HG03060 (cell line): ENCODE measurements at regions not wholly inside any gene's neighbourhood (a gene's known extent, or its start where the extent isn't known, plus 50 kb on each side); places are given as distances from the start of the nearest gene placed in this dataset.

Experiments
- ATAC-seq: cut with Tn5 transposase; IDR thresholded peaks from one replicate; pipeline ENCODE4 v1.9.1; 2021; ENCODE audit warnings: low read depth, moderate number of reproducible peaks; ENCODE audit not compliant: unreplicated experiment

DNA sequence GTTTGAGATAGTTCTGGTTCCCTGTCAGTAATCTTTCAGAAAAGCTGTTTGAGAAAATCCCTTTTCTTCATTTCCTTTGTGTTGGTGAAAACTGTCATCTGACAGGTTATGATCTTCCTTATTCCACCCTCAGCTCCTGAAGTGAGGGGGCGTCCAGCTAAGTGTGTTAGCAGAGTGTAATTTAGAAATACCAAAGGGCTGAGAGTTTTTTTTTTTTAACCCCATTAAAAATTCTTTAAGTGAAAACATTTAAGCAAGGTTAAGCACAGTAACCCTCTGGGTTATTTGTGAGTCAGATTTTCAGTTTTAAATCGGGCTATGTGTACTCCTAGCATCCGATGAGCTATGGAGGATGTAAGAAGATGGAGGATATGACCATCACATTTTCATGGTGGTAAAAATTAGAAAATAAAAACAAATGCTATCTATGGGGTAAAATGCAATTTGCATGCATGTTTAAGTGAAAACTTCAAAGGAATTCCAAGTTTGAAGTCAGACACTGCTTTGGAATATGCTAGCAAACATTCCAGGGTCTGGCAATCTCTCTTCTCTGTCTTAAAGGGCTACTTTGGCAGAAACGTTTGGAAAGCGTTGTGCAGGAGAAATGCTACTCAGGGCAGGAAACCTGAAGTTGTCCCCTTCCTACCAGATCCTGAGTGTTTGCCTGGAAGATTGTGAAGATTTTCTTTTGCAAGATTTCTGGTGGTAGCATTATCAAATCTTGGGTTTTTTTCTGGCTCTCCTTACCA is 197.0 kb upstream of the PRICKLE1 start:
- no peak for ATAC-seq

GRCh38 chr12:42785944-42786343 is 196.4 kb upstream of the PRICKLE1 start:
- no peak for ATAC-seq

GRCh38 chr12:42780671-42781070 is 191.1 kb upstream of the PRICKLE1 start:
- ATAC-seq: no peak

- ATAC-seq: no peak
Observed at GRCh38 chr12:42779186-42779859, 189.8 kb upstream of the PRICKLE1 start.

DNA sequence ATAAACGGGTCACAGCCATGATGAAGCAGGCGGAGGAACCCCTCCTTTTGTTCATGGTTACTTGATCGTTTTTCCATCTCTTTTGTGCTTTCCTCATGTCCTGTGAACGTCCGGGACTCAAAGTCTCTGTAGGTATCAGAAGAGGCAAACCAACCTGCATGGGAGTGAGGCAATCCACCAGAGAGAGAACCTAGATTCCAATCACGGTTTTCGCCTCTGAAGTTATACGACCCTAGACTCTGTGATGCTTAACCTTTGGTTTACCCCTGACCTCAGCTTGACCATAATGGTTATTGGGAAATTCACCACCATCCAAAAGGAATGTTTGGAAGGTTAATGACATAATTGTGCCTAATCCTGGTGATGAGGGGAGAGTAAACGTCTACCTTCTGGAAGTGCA is 186.8 kb upstream of the PRICKLE1 start:
- ATAC-seq: no peak

DNA sequence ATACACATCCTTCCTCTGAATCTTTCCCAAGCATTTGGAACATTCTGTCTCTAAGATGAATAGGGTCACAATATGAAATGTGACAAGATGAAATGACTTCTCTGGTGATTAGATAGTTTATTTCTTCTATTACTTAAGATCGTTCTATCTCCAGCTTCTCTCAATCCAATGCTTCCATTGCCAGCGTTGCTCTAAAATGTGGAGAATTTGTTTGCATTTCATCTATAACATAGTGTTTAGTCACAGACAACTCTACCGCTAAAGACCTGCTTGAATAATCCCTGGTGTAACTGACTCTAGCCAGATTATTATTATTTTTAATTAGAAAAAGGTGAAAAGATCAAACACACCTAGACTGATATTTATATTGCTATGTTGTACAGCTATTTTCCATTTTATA is 184.7 kb upstream of the PRICKLE1 start:
- no peak for ATAC-seq

DNA sequence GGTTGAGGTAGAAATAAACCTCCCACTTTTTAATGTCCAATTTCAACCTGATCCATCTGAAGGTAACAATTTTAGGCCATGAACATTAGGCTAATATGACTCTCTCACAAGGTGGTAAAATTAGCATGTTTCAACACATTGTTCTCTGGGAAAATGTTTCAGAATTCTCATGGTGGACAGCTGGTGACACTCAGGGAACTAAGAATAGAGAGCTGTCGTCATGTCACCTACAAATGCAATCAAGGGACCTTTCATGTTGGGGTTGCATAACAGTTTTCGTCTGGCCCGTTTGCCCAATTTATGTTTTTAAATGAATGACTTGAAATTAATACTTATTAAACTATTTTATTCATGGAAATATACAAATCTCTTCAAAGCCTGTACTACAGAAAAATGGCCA is 180.7 kb upstream of the PRICKLE1 start:
- ATAC-seq: no peak

- ATAC-seq: no peak
Observed at GRCh38 chr12:42769455-42769854, 179.9 kb upstream of the PRICKLE1 start.

GRCh38 chr12:42767998-42768397 is 178.5 kb upstream of the PRICKLE1 start:
- ATAC-seq: no peak

DNA sequence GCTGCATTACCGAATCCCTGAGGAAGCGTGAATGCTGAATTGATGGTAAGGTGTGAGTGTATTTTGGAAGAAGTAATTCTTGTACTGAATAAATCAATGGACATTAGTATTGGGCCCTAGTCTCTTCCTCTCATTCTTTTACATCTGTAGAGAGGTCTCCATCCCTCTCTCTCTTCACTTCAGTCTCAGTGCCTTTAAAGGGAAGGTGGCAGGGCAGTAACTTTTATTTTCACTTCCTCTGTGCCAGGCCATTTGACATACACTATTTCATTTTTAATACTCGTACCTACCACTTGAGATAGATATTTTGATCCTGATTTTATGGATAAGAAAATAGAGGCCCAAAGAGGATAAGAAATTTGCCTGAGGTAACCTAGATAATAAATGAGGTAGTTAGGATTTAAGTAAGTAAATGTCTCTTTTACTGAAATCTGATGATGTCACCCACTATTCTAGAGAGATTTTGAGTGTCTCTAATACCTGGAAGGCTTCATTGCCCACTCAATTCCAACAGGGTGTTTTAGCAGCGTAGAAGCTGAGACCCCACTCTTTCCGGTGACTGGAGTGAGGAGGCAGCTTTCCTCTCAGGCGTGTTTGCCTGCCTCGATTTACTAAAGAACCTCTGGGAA is 177.9 kb upstream of the PRICKLE1 start:
- no peak for ATAC-seq

DNA sequence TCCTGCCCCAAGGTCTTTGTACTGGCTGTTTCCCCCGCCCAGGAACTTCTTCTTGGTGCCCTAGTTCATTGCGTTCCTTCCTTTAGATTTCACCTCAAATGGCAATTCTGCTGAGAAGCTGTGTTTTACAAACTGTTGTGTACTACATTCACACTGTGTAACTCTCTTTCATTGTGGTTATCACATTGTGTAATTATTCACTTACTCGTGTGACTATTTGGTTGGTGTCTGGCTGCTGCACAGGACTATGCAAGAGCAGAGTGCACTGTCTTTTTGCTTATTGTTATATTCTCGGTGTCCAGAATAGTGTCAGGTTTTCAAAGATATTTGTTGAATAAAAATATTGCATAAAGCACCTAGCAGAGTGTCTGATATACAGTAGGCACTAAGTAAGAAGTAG is 177.2 kb upstream of the PRICKLE1 start:
- no peak for ATAC-seq

DNA sequence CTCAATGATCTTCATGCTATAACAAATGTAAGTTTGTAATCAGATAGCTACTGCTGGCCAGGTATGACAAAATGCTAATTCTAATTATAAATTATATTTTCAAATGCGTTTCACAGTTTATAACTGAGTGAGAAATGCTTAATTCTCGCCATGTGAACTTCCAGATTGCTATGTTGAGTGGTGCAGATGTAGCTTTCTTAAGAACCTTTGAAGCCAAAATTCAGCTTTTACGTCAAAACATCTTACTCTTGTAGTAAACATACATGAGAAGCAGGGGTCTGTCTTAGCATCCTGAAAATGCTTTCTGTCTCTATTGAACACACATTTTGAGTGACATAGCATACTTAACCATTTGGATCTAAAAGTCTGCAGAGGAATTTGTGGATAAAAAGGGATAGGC is 176.5 kb upstream of the PRICKLE1 start:
- ATAC-seq: no peak

DNA sequence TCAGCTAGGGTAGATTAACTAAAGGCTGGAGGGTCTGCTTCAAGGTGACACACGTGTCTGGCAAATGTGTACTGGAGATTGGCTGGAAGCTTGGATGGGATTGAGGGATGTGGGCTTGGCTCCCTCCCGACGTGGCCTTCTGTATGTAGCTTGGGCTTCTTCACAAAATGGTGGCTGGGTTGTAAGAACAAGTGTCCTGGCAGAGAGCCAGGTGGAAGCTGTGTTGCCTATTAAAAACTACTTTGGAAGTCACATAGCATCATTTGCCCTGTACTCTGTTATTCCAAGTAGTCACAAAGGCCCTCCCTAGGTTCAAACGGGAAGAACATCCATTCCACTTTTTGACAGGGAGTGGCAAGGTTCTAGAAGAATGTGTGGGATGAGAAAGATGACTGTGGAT is 174.1 kb upstream of the PRICKLE1 start:
- ATAC-seq: no peak

DNA sequence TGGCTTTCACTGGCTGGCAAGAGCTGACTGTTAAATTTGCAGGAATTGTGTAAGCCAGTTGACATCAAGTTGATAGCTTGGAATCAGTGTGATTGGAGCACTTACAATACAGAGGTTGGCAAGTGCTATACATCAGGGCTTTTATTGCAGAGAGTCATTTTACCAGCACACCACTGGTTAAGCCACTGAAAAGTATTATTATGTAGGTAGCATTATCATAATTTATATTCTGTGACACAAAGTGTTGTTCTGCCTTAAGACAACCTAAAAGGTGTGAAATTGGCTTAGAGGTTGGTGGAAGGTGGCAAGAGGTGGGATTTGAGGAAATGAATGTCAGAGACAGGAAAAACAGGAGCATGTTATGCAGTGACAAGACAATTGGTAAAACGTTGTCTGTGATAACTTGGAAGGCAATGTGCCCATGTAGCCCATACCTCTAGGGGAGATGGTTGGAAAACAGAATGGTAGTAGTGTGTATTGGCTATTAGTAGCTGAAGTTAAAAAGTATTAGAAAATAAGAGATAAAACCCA is 172.9 kb upstream of the PRICKLE1 start:
- ATAC-seq: no peak

- no peak for ATAC-seq
Observed at GRCh38 chr12:42761601-42762350, 172.2 kb upstream of the PRICKLE1 start.

DNA sequence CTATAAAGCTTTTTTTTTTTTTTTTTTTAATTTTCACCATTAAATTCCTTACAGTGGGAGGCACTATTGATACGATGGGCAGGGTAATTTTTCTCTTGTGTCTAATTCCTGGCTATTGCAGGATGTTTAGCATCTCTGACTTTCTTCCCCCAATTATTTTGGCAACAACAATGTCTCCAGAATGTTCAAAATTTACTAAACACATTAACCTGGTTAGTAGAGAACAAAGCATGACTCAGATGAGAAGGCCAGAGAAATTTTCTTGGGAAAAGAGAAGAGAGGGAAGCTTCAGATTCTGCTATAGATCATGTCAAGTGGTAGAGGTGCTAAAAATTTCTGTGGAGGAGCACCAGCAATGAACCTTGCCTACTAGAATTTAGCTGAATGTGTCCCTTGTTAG is 171.5 kb upstream of the PRICKLE1 start:
- no peak for ATAC-seq

DNA sequence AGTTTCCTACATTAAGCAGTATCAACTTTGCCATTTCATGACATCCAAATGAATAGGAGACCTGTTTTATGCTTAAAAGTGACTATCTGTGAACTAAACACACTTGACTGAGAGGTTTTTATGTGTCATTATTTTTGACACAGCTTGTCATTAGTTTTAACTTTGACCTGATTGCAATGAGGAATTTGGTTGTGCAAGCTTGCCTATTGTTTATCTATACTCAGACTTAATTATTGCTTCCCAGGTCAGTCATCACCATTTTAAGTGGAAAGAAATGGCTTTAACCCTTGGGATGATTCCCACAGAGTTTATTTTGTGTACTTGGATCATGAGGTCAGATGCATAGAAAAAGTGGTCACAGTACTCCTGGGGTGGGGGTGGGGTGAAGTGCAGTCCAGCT is 171.0 kb upstream of the PRICKLE1 start:
- no peak for ATAC-seq

DNA sequence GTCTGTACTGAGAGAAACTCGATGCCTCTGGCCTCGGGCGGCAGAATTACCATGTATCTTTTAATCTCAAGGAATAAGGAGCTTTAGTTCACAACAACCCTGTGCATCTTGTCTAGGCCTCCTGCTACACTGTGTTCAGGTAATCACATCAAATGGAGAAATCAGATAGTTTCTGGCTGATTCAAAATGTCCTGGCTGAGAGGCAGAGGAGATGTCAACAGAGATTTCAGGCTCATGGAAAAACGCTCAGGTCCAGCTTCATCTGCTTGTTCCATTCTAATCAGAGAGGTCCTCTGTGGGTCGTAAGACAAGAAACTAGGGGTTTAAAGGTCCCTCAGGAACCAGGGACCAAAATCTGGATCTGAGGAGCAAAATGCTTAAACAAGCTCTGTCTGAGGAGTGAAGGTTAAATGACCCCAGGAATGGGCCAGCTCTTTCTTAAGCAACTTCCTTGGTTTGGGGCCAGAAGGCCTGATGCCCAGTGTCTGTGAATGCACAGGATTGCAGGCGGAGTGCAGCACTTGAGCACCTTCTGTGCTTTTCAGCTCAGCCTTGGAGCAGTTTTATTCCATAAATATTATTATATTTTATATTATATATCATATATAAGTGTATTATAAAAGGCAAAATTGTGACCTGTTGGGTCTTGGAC is 170.2 kb upstream of the PRICKLE1 start:
- ATAC-seq: no peak

GRCh38 chr12:42758806-42759205 is 169.3 kb upstream of the PRICKLE1 start:
- ATAC-seq: no peak

DNA sequence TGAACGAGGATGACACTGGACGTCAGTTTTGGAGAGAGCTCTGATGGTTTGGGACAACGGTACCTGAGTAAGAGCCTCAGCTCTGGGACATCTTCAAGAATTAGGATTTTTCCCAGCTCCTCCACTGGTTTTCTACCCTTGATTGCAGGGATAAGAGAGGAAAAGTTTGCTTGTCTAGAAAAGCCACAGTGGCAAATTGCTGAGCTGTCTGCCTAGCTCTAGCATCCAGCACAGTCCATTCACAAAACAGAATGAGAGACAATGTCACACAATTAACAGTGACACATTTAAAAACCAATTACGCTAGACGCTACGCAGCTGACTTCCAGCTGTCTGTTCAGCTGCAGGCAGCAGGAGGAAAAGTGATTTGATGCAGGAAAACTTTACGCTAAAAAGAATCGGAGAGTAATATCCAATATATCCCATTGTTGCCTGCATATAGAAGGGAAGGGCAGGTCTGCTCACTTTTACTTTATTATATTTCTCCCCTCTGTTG is 168.1 kb upstream of the PRICKLE1 start:
- ATAC-seq: no peak
